MM.1S (cell line): ENCODE measurements at regions not wholly inside any gene's neighbourhood (a gene's known extent, or its start where the extent isn't known, plus 50 kb on each side); places are given as distances from the start of the nearest gene placed in this dataset.

Experiments used
- CTCF ChIP-seq: fragments of 300-600 bp; sonication (generic); IDR thresholded peaks from 2 replicates; pipeline ENCODE4 v1.5.1; 2016; ENCODE audit warnings: antibody characterized with exemption, low read length, mixed read lengths
- EZH2 ChIP-seq: fragments of 300-600 bp; sonication (generic); optimal IDR thresholded peaks from 2 replicates; pipeline ENCODE3; 2017; ENCODE audit warnings: low read depth, mild to moderate bottlenecking, antibody characterized with exemption, low read length, mixed read lengths

- TF ChIP-seq CTCF (no peak), EZH2 (no peak)
These were observed 107.1 kb upstream of the UQCRFS1 start for GRCh38 chr19:29320086-29320485.
